Kidney epithelial cell (primary cell): ENCODE measurements at regions not wholly inside any gene's neighbourhood (a gene's known extent, or its start where the extent isn't known, plus 50 kb on each side); places are given as distances from the start of the nearest gene placed in this dataset.

Experiments
- DNase-seq: peaks from one replicate; pipeline ENCODE4 v3.0.0-alpha.2; 2010; ENCODE audit warnings: low read depth
- H3K27me3 ChIP-seq: 2 replicates; pipeline ENCODE4 v1.6.0; 2011; ENCODE audit warnings: low read length; ENCODE audit not compliant: control insufficient read depth, insufficient read depth
- H3K36me3 ChIP-seq: 2 replicates; pipeline ENCODE4 v1.5.1; 2011; ENCODE audit warnings: low read length; ENCODE audit not compliant: control insufficient read depth, insufficient read depth
- H3K4me3 ChIP-seq: 2 replicates; pipeline ENCODE4 v1.5.1; 2011; ENCODE audit warnings: low read depth, mild to moderate bottlenecking, control low read depth, low read length
- TF ChIP-seq, protein P1 (sequence below): IDR thresholded peaks from 2 replicates; pipeline ENCODE4 v1.5.1; 2011; ENCODE audit warnings: mild to moderate bottlenecking, moderate library complexity, low read length, control low read depth, inconsistent platforms; ENCODE audit not compliant: insufficient read depth, poor library complexity, severe bottlenecking

DNA sequence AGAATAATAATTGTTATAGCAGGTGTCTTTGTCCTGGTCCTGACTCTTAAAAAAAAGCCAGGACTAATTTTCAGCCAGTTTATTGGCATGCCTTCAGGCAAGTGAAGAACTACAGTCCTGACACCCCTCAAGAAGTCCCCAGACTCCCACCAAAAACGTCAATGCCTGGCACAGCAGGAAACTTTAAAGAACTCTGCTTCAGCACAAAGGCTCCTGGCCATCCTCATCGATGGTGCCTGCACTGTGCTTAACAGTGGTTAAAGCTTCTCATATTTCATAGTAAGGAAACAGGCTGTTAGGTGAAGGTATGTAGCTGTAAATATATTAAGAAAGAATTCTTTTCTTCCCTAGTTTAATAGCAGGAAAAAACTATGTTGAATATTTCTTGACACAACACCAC lies 280.1 kb upstream of the PUM3 start:
- H3K27me3 ChIP-seq: no peaks in the 10 kb centered on the region
- no peak for DNase-seq
- H3K4me3 ChIP-seq: no peak overlapping the region
- no peaks in the 10 kb centered on the region for H3K36me3 ChIP-seq
- TF ChIP-seq, protein P1, sequence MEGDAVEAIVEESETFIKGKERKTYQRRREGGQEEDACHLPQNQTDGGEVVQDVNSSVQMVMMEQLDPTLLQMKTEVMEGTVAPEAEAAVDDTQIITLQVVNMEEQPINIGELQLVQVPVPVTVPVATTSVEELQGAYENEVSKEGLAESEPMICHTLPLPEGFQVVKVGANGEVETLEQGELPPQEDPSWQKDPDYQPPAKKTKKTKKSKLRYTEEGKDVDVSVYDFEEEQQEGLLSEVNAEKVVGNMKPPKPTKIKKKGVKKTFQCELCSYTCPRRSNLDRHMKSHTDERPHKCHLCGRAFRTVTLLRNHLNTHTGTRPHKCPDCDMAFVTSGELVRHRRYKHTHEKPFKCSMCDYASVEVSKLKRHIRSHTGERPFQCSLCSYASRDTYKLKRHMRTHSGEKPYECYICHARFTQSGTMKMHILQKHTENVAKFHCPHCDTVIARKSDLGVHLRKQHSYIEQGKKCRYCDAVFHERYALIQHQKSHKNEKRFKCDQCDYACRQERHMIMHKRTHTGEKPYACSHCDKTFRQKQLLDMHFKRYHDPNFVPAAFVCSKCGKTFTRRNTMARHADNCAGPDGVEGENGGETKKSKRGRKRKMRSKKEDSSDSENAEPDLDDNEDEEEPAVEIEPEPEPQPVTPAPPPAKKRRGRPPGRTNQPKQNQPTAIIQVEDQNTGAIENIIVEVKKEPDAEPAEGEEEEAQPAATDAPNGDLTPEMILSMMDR: no peak

DNA sequence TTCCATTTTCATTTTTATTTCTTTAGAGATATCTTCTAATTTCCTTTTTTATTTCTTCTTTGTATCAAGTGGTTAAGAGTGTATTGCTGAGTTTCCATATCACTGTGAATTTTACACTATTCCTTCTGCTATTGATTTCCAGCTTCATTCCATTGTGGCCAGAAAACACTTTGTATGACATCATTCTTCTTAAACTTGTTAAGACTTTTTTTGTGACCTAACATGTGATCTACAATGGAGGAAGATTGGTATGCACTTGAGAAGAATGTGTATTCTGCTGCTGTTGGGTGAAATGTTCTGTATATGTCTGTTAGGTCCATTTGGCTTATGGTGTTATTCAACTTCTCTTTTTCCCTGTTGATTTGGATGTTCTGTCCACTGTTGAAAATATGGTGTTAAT lies 274.2 kb upstream of the PUM3 start:
- H3K4me3 ChIP-seq: no peak overlapping the region
- TF ChIP-seq, protein P1: no peak
- no peaks in the 10 kb centered on the region for H3K36me3 ChIP-seq
- no peak for DNase-seq
- no peaks in the 10 kb centered on the region for H3K27me3 ChIP-seq

DNA sequence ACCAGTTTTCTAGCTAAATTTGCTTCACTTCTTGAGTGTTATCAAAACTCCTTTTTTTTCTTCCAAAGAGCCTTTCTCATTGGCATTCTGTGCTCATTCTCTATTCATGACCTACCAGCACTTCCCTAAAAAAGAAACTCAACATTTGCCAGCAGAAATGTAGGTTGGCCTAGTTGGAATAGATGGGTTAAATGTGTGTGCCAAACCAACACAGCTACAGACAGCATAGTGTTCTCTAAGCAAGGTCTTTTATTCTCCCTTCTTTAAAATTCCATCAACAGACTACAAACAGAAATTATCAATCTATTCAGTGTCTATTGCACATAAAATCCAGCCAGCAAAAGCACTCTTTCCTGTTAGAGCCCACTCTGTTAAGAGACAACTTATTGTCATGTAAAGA lies 255.8 kb upstream of the PUM3 start:
- no peaks in the 10 kb centered on the region for H3K27me3 ChIP-seq

DNA sequence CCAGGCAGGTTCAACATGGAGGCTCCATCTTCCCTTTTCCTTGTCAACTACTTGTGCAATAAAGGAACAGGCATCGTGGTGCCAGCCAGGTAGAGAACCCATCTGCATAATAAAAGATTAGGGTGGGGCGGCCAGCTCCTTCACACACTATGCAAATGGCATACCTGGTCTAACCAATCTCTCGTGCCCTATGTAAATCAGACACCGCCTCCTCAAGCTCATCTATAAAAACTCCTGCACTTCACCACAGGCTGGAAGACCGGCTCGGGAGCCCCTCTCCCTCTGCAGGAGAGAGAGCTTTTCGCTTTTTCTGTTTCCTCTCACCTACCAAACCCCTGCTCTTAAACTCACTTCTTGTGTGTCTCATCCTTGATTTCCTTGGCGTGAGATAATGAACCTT lies 244.3 kb upstream of the PUM3 start:
- no peaks in the 10 kb centered on the region for H3K36me3 ChIP-seq
- no peak for DNase-seq
- no peaks in the 10 kb centered on the region for H3K27me3 ChIP-seq
- TF ChIP-seq, protein P1: no peak
- no peak overlapping the region for H3K4me3 ChIP-seq

More for the DNA sequence above, 255.8 kb upstream of the PUM3 start:
- H3K36me3 ChIP-seq: no peaks in the 10 kb centered on the region
- H3K4me3 ChIP-seq: no peak overlapping the region
- TF ChIP-seq, protein P1: no peak
- no peak for DNase-seq

DNA sequence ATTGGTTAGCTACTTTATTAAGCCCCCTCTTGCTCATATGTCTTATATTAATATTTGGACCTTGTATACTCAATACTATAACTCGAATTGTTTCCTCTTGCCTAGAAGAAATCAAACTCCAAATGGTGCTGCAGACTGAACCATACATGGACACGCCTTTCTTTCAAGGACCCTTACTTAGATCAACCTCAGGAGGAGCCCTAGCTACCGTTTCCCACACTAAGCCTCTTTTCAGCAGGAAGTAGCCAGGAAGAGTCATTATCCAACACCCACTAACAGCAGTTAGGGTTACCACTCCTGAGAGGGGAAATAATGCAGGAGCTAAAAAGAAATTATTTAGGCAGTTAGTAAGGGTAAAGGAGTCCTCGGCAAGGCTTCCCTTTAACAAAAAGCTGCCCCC lies 243.8 kb upstream of the PUM3 start:
- no peak for DNase-seq
- no peak overlapping the region for H3K4me3 ChIP-seq
- TF ChIP-seq, protein P1: no peak
- H3K36me3 ChIP-seq: no peaks in the 10 kb centered on the region
- H3K27me3 ChIP-seq: no peaks in the 10 kb centered on the region

DNA sequence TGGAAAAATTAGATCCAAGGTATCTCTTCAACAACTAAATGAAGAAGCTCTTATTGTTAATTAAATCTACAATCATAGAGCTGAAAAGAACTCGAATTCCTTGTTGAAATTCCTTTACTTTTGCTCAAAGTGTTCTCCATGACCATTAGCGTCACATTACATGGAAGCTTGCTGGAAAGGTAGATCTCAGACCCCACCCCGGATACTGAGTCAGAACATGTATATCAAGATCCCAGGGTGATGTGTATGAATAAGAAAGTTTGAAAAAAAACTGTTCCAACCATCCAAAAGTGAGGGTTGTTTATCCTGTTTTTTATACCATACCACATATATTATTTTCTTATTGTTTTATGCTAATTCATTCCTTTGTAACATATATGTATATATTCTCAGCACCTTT lies 237.1 kb upstream of the PUM3 start:
- DNase-seq: no peak
- H3K36me3 ChIP-seq: no peaks in the 10 kb centered on the region
- TF ChIP-seq, protein P1: no peak
- H3K4me3 ChIP-seq: no peak overlapping the region
- no peaks in the 10 kb centered on the region for H3K27me3 ChIP-seq
